A549 (cell line): ENCODE measurements at regions not wholly inside any gene's neighbourhood (a gene's known extent, or its start where the extent isn't known, plus 50 kb on each side); places are given as distances from the start of the nearest gene placed in this dataset.
"Not testable (repeated sequence)": the region's sequence is repeated elsewhere in the genome, so short reads cannot be mapped to it uniquely, and the experiment has no call there.

Experiments used
- ATAC-seq, 2 experiments: fragments of 200-7000 bp in 1 of 2; fragments of >200 bp in 1 of 2; cut with Nextera tagmentation in 1 of 2; cut with Tn5 transposase in 1 of 2; 3 replicates each; pipeline versions ENCODE4 v1.8.0 to v1.9.1; 2018 to 2020; ENCODE audit warnings: mild to moderate bottlenecking in 1 of 2, moderate library complexity in 1 of 2
- CTCF ChIA-PET: fragments of 300-600 bp; sonication (Branson Sonifier 250); formaldehyde crosslinking; extraction: SDS; loops from one replicate; lab custom pipeline; 2021; ENCODE audit warnings: antibody characterized with exemption, inconsistent platforms; lab: Yijun Ruan, JAX
- POLR2A ChIA-PET: fragments of 350-600 bp; formaldehyde crosslinking; extraction: SDS; loops from one replicate; lab custom pipeline; 2021; ENCODE audit warnings: antibody characterized with exemption, inconsistent platforms; lab: Yijun Ruan, JAX
- DNase-seq, 2 experiments: peaks; one replicate each; pipeline versions ENCODE4 v3.0.0 to v3.0.0-alpha.2; 2011 to 2016; ENCODE audit warnings: low read depth in 1 of 2, low spot score in 1 of 2
- FAIRE-seq: peaks from 2 replicates; lab custom pipeline; 2011; peaks lifted over from hg19 to GRCh38; lab: Jason Lieb, UNC
- H3K27ac ChIP-seq, 2 experiments: fragments of >200 bp; sonication (Bioruptor Twin); formaldehyde crosslinking; 3 replicates each; pipeline ENCODE4 v1.5.1; 2016 to 2017
- H3K4me1 ChIP-seq: fragments of >200 bp; sonication (Bioruptor Twin); formaldehyde crosslinking; 3 replicates; pipeline ENCODE4 v1.6.1; 2016
- H3K4me2 ChIP-seq: fragments of >200 bp; sonication (Bioruptor Twin); formaldehyde crosslinking; 3 replicates; pipeline ENCODE4 v1.6.1; 2016
- H3K4me3 ChIP-seq: fragments of >200 bp; sonication (Bioruptor Twin); formaldehyde crosslinking; 3 replicates; pipeline ENCODE4 v1.5.1; 2016
- H3K9me3 ChIP-seq: fragments of >200 bp; sonication (Bioruptor Twin); formaldehyde crosslinking; 3 replicates; pipeline ENCODE4 v1.6.1; 2016
- ATOH8 ChIP-seq: fragments of 250-450 bp; sonication (Bioruptor Pico); IDR thresholded peaks from 2 replicates; pipeline ENCODE4 v1.5.0; 2020; ENCODE audit warnings: low read depth, mild to moderate bottlenecking, moderate library complexity
- BHLHE40 ChIP-seq: IDR thresholded peaks from 2 replicates; pipeline ENCODE4 v1.6.1; 2012; ENCODE audit warnings: low read depth, low read length, inconsistent platforms
- CBX2 ChIP-seq: fragments of 200-600 bp; sonication (generic); IDR thresholded peaks from 2 replicates; pipeline ENCODE4 v1.6.1; 2016; ENCODE audit warnings: low read depth, mild to moderate bottlenecking, borderline replicate concordance
- CHD2 ChIP-seq: fragments of 150-350 bp; IDR thresholded peaks from 2 replicates; pipeline ENCODE4 v1.6.1; 2014; ENCODE audit warnings: low read length; ENCODE audit not compliant: partially characterized antibody
- CTCF ChIP-seq: fragments of >200 bp; sonication (Bioruptor Twin); formaldehyde crosslinking; IDR thresholded peaks from 3 replicates; pipeline ENCODE4 v1.5.1; 2016
- E2F6 ChIP-seq: IDR thresholded peaks from 2 replicates; pipeline ENCODE4 v1.6.1; 2012; ENCODE audit warnings: low read depth, borderline replicate concordance
- EHF ChIP-seq: fragments of 250-450 bp; sonication (Bioruptor Pico); IDR thresholded peaks from 2 replicates; pipeline ENCODE4 v1.5.0; 2020; ENCODE audit warnings: mild to moderate bottlenecking
- ESRRA ChIP-seq: fragments of 150-350 bp; IDR thresholded peaks from 2 replicates; pipeline ENCODE4 v1.6.1; 2014; ENCODE audit warnings: mild to moderate bottlenecking, low read length, borderline replicate concordance
- FOSL2 ChIP-seq, 2 experiments: fragments of 450-650 bp in 1 of 2; fragments of >200 bp in 1 of 2; sonication (Bioruptor Twin) in 1 of 2; formaldehyde crosslinking; IDR thresholded peaks; 2 replicates each; pipeline versions ENCODE4 v1.5.0 to v1.6.1; 2016 to 2020; ENCODE audit warnings: mild to moderate bottlenecking in 1 of 2, moderate library complexity in 1 of 2
- FOXS1 ChIP-seq: fragments of 250-450 bp; sonication (Bioruptor Pico); IDR thresholded peaks from 2 replicates; pipeline ENCODE4 v1.5.0; 2020; ENCODE audit warnings: mild to moderate bottlenecking, moderate library complexity
- GATA3 ChIP-seq: IDR thresholded peaks from 2 replicates; pipeline ENCODE4 v1.6.1; 2012; ENCODE audit warnings: borderline replicate concordance
- HOXA7 ChIP-seq: fragments of 250-450 bp; sonication (Bioruptor Pico); IDR thresholded peaks from 2 replicates; pipeline ENCODE4 v1.5.0; 2020; ENCODE audit warnings: mild to moderate bottlenecking, moderate library complexity
- HOXB5 ChIP-seq: fragments of 250-450 bp; sonication (Bioruptor Pico); IDR thresholded peaks from 2 replicates; pipeline ENCODE4 v1.5.0; 2020; ENCODE audit warnings: mild to moderate bottlenecking, moderate library complexity
- MAFK ChIP-seq: fragments of 450-650 bp; IDR thresholded peaks from 2 replicates; pipeline ENCODE4 v1.6.1; 2014; ENCODE audit not compliant: partially characterized antibody
- POLR2A ChIP-seq: IDR thresholded peaks from 2 replicates; pipeline ENCODE4 v1.6.1; 2012; ENCODE audit warnings: mild to moderate bottlenecking, low read length
- POLR2AphosphoS2 ChIP-seq: conservative IDR thresholded peaks from 2 replicates; pipeline ENCODE4 v1.6.1; 2012; ENCODE audit warnings: low read length, improper control_type of control experiment, inconsistent platforms
- RAD21 ChIP-seq, 2 experiments: fragments of >200 bp in 1 of 2; sonication (Bioruptor Twin) in 1 of 2; formaldehyde crosslinking in 1 of 2; IDR thresholded peaks in 1 of 2; conservative IDR thresholded peaks in 1 of 2; 2 replicates in 1 of 2; 3 replicates in 1 of 2; pipeline ENCODE4 v1.6.1; 2012 to 2018; ENCODE audit warnings: inconsistent platforms in 1 of 2
- RCOR1 ChIP-seq: fragments of 150-350 bp; IDR thresholded peaks from 2 replicates; pipeline ENCODE4 v1.6.1; 2014; ENCODE audit warnings: antibody characterized with exemption, low read length, low read depth
- RFX5 ChIP-seq: fragments of 450-650 bp; IDR thresholded peaks from 2 replicates; pipeline ENCODE4 v1.7.1; 2014; ENCODE audit warnings: antibody characterized with exemption, mild to moderate bottlenecking, moderate library complexity
- SMC3 ChIP-seq: fragments of >200 bp; sonication (Bioruptor Twin); formaldehyde crosslinking; IDR thresholded peaks from 3 replicates; pipeline ENCODE4 v1.6.1; 2018; ENCODE audit warnings: inconsistent platforms
- SREBF2 ChIP-seq: fragments of 450-650 bp; IDR thresholded peaks from 2 replicates; pipeline ENCODE4 v1.6.1; 2014; ENCODE audit warnings: mild to moderate bottlenecking, moderate library complexity
- TFCP2L1 ChIP-seq: fragments of 250-450 bp; sonication (Bioruptor Pico); IDR thresholded peaks from 2 replicates; pipeline ENCODE4 v1.5.0; 2021; ENCODE audit warnings: mild to moderate bottlenecking
- USF2 ChIP-seq: fragments of 450-650 bp; IDR thresholded peaks from 2 replicates; pipeline ENCODE4 v1.6.1; 2014; ENCODE audit warnings: antibody characterized with exemption
- ZFP36 ChIP-seq: fragments of 450-650 bp; IDR thresholded peaks from 2 replicates; pipeline ENCODE4 v1.6.1; 2014; ENCODE audit warnings: borderline replicate concordance; ENCODE audit not compliant: partially characterized antibody
- ZNF302 ChIP-seq: fragments of 250-450 bp; sonication (Bioruptor Pico); IDR thresholded peaks from 2 replicates; pipeline ENCODE4 v1.9.0; 2021; ENCODE audit warnings: inconsistent platforms, mild to moderate bottlenecking, moderate library complexity
- WGBS: methylation state at CpG from one replicate; pipeline ENCODE4 v1.1.6; 2017; ENCODE audit errors: missing lambda C conversion rate; 5-methylcytosine and 5-hydroxymethylcytosine counted together

- no peak overlapping the region for H3K27ac ChIP-seq
- no peaks in the 10 kb centered on the region for H3K9me3 ChIP-seq
- no peak for FAIRE-seq
- no peak for TF ChIP-seq FOSL2 (IDR thresholded peaks at IDR 0.05)
- TF ChIP-seq FOSL2 (CRISPR knock-in tag; IDR thresholded peaks at IDR 0.05): no peak
- TF ChIP-seq CBX2: no peak
- no peak for TF ChIP-seq EHF (CRISPR knock-in tag)
- TF ChIP-seq USF2: no peak
- TF ChIP-seq SMC3: no peak
- no peak for TF ChIP-seq ESRRA
- TF ChIP-seq CHD2: no peak
- no peak for TF ChIP-seq TFCP2L1
- no peak for TF ChIP-seq ZFP36
- no peak for TF ChIP-seq ATOH8 (CRISPR knock-in tag)
- no peak for TF ChIP-seq CTCF
- TF ChIP-seq POLR2A: no peak
- no peak for TF ChIP-seq HOXA7 (CRISPR knock-in tag)
- TF ChIP-seq RCOR1: no peak
- no peak for TF ChIP-seq HOXB5
- POLR2A ChIA-PET: no interaction called here
- whole genome bisulfite sequencing: 80% methylated on average over 8 of the region's 9 CpGs
- CTCF ChIA-PET: interaction anchor here (2.0 kb wide), 1 partner anchor 11 kb away, joined by 5 read pairs; no protein-coding TSS in a partner anchor
- H3K4me1 ChIP-seq: 0 out of 3 replicates have a peak, but pooled peaks cover 7% of the 10 kb centered on the region
- H3K4me3 ChIP-seq: no peak overlapping the region
- no peak for DNase-seq
- no peak for ATAC-seq
- no peak overlapping the region for H3K4me2 ChIP-seq
Observed at GRCh38 chr2:239818531-239819011, 206.6 kb downstream of the NDUFA10 start.

GRCh38 chr2:239818086-239818485 is 207.1 kb downstream of the NDUFA10 start:
- TF ChIP-seq RFX5: no peak
- no peak for TF ChIP-seq SMC3
- TF ChIP-seq FOXS1 (CRISPR knock-in tag): no peak
- TF ChIP-seq HOXA7 (CRISPR knock-in tag): no peak
- TF ChIP-seq MAFK: no peak
- TF ChIP-seq ZNF302 (CRISPR knock-in tag): no peak
- TF ChIP-seq POLR2A: no peak
- TF ChIP-seq GATA3: no peak
- no peak for TF ChIP-seq CTCF
- TF ChIP-seq E2F6: no peak
- TF ChIP-seq USF2: no peak
- TF ChIP-seq SREBF2: no peak
- no peak for TF ChIP-seq RAD21 (conservative IDR thresholded peaks at IDR 0.05 in 1 of 2, IDR thresholded peaks at IDR 0.05 in 1 of 2)
- TF ChIP-seq CHD2: no peak
- no peak for TF ChIP-seq BHLHE40
- no peak for TF ChIP-seq POLR2AphosphoS2
- FAIRE-seq: no peak
- 60% methylated on average over 5 of the region's 5 CpGs for WGBS
- H3K4me2 ChIP-seq: no peak overlapping the region
- DNase-seq: no peak
- ChIA-PET CTCF (interaction anchor here (2.0 kb wide), 1 partner anchor 11 kb away, joined by 5 read pairs; no protein-coding TSS in a partner anchor), POLR2A (no interaction called here)
- H3K27ac ChIP-seq: no peak overlapping the region
- ATAC-seq: no peak
- no peaks in the 10 kb centered on the region for H3K9me3 ChIP-seq
- no peak overlapping the region for H3K4me3 ChIP-seq
- H3K4me1 ChIP-seq: 0 out of 3 replicates have a peak, but pooled peaks cover 7% of the 10 kb centered on the region

- H3K27ac ChIP-seq, FAIRE-seq, DNase-seq, H3K4me1 ChIP-seq, CTCF ChIA-PET, H3K9me3 ChIP-seq, POLR2A ChIA-PET, H3K4me2 ChIP-seq, ATAC-seq, H3K4me3 ChIP-seq: not testable (repeated sequence)
- WGBS: 70% methylated on average over 6 of the region's 8 CpGs
Observed at GRCh38 chr2:239817468-239818031, 207.6 kb downstream of the NDUFA10 start.
